ENCODE measurements at regions not wholly inside any gene's neighbourhood (a gene's known extent, or its start where the extent isn't known, plus 50 kb on each side); places are given as distances from the start of the nearest gene placed in this dataset.

- TF ChIP-seq HDAC6 (IDR thresholded peaks at IDR 0.05; ENCODE audit: low read depth, low read length) (no peak), TCF12 (IDR thresholded peaks at IDR 0.05; ENCODE audit: low read depth, low read length) (no peak), SP1 (IDR thresholded peaks at IDR 0.05; ENCODE audit: low read depth, low read length) (no peak), ASH2L (IDR thresholded peaks at IDR 0.05; ENCODE audit: low read length) (no peak), RNF2 (IDR thresholded peaks at IDR 0.05; ENCODE audit: borderline replicate concordance, low read depth, low read length, missing control alignments, poor library complexity, severe bottlenecking) (no peak), ATF2 (IDR thresholded peaks at IDR 0.05; ENCODE audit: low read length) (no peak)
Observed at GRCh38 chr5:171660434-171660833, 125.2 kb upstream of the SMIM23 start (continued).

Data from H1 (cell line).